NCI-H2196 (cell line): ENCODE measurements at regions not wholly inside any gene's neighbourhood (a gene's known extent, or its start where the extent isn't known, plus 50 kb on each side); places are given as distances from the start of the nearest gene placed in this dataset.

Experiments
- DNase-seq: peaks from one replicate; lab custom pipeline; 2025; ENCODE audit not compliant: unreplicated experiment; lab: John Stamatoyannopoulos, UW

DNA sequence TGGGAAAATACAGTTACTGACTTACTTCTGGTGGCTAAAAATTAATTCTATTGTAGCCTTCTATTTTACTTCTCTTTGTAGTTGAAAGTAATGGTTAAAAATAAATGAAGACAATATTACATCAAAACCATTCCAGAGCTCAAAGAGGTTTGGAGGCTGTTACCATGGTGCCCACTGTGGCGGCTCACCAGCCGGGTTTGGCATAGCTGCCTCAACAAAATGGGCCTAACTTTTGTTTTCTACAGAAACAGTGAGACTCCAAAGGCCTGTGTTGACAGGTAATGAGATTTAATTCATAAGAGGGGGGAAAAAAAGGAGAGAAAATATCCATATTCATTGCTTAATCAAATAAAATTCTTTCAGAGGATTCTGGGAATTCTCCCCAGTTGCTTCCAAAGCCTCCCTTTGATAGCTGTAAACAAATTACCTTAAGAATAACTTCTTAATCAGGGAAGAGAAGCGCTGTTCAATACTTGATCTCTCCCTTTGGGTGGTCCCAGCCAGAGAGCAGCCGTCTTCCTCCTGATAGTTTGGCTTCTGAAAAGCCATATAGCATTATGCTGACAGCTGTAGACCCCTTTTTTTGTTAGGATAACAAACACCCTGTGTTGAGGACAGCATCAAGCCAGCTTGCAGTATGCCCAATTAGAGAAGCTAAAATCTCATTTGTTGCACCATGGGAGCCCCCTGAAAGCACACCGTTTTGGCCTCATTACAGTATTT, 266.8 kb downstream of the NEDD1 start:
- no peak for DNase-seq

DNA sequence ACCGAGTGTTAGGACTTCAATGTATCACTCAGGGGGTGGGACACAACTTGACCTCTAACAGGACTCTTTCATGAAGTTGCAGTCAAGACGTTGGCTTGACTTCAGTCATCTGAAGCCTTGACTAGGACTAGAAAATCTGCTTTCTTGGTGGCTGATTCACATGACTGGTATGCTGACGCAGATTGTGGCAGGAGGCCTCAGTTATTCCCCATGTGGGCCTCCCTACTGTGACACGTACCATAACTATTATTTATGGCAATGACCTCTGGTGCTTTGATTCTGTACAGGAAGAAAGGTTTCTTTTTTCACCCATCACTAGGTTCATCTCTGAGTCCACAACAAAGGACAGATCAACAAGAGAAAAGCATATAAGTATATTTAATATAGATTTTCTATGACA, 270.4 kb downstream of the NEDD1 start:
- no peak for DNase-seq

DNA sequence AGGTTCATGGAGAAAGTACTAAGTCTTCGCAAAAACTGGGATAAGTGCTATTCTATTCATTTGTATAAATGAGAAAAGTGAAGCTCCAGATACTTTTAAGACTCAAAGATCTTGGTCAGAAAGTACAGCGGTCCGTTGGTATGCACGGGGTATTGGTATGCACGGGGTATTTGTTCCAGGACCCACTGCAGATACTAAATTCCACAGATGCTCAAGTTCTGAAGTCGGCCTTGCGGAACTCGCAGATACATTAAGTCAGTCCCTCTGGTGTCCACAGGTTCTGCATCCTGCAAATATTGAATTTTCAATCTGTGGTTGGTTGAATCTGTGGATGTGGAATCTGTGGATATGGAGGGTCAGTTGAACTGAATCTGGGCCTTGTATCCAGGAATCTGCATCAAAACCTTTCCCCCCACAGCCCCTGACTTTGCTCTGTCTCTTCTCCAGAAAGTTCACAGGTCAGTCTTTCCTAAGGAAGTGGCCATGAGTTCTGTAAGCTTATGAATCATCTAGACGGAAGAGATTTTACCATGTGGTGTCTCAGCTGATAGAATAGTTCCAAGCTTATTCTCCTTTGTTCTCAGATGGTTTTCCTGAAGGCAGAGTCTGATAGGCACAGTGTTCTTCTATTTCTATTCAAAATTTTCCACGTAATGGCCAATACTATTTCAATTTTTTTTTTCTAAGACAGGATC, 274.7 kb downstream of the NEDD1 start:
- no peak for DNase-seq

DNA sequence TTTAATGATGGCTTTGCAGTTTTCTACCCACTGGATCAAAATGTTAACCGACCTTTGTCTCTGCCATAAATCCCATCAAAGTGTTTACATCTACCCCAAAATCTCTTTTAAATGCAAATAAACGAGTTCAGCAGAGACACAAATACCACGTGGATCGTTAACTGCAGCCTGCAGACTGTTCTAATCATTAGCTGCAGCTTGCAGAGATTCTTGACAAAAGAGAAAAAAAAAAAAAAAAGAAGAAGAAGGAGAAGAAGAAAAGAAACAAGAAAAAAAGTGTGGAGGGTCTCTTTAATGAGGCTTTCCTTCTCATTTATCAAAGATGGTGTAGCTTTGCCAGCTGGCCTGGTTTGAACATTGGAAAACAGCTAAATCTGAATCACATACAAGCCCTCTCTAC, 275.7 kb downstream of the NEDD1 start:
- DNase-seq: no peak

DNA sequence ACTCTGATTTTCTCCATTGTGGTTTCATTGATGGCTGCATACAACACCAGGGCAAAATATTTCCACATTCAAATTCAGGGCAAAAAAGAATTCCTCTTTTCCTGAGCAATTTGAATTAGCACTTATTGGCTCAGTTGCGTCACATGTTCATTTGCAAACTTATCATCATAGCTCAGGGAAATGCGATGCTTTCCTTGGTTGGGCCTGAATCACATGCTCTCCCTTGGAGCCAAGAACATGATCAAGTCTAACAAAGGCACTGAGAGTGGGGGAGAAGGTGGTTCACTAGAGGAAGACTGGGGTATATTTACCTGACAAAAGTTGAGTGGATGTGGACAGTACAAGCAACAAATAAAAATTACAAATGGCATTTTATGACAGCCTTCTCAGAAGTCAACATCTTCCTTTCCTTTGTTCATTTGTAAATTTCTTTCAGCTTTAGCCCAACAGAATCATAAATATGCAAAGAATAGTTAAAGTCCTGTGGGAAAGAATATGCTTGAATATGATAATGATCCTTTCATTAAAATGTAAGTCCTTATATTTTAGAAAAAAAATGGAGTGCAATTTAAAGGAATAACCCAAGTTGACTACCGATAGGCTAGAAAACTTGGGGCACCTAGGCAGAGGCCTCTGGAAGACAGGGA, 277.2 kb downstream of the NEDD1 start:
- no peak for DNase-seq

DNA sequence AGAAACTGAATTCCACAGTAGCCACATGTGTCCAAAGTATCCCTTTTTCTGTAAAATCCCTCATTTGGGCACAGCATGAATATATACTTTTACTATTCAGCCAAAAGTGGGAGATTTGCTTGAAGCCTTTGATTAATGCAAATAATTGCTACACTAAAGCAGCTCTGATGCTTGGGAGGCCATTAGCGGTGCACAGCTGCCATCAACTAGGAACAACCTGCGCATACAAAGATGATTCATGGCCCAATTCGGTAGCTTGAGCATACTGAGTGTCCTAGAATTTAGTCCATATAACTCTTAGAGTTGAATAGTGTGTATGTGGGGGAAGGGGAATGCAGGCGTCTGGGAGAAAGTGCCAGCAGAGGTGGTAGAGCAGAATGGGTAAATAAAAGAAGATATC, 277.0 kb upstream of the RMST start:
- DNase-seq: no peak

DNA sequence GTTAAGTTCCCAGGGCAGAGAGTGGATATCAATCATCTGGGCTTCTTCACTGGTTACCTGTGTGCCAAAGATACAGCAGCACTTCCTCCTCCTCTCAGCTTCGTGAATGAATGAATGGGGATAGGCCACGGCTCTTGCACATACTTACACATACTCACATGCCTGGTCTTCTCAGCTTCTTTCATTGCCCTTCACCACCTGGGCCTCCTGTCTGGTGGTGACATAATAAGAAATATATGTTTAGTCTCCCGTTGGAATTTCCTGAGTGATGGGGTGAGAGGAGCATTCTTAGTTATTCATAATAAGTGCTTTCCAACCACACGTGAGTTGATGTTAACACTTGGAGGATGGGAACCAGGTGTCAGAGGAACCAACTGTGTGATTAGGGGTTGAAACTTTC, 268.1 kb upstream of the RMST start:
- no peak for DNase-seq

DNA sequence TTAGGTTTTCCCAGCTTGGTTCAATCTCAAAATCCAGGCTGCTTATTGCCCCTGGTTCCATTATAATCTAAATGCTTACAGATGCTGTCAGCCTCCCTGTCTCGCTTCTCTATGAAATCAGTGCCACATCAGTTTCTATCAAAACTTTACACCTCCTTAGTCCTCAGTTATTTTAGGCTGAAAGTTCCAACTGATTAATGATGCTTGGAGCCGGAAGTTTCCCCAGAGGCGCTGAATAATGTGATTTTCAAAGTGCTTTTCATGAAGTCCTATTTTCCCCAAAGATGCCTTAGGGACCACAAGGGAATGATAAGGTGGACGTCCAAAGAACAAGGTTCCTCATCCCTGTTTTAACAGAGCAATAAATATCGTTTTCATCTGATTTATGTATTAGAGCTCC, 262.4 kb upstream of the RMST start:
- no peak for DNase-seq

DNA sequence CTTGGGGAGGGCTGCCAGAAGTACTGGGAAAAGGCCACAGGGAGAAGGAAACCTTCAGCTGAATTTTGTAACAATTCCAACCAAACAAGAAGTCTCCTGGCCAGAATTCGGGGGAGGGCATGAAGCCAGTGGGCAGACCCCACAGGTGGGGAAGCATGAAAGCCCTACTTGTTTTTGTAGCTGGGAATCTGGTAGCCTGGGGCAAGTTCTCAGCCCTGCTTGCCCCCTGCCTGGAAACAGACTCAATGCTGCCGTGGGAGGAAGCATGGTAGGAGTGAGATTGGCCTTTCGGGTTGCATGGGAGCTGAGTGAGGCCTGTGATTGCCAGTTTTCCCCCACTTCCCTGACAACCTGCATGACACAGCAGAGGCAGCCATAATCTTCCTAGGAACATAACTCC, 259.2 kb upstream of the RMST start:
- DNase-seq: no peak

DNA sequence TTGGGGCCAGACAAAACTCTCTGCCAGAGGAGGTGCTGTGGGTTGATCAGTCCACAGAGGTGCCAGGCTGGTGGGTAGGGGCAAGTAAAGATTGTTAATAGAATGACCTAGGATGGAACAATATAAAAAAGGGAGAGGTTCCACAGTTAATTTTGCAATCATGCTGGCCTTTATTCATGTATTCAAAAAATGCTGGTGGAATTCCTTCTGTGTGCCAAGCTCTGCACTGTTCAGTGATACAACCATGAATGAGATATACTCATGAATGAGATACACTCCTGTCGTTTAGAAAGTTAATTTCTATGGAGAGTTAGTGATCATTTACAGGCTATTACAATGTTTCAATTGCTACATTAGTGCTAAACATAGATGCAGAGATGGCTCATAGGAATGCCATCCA, 252.6 kb upstream of the RMST start:
- DNase-seq: no peak

DNA sequence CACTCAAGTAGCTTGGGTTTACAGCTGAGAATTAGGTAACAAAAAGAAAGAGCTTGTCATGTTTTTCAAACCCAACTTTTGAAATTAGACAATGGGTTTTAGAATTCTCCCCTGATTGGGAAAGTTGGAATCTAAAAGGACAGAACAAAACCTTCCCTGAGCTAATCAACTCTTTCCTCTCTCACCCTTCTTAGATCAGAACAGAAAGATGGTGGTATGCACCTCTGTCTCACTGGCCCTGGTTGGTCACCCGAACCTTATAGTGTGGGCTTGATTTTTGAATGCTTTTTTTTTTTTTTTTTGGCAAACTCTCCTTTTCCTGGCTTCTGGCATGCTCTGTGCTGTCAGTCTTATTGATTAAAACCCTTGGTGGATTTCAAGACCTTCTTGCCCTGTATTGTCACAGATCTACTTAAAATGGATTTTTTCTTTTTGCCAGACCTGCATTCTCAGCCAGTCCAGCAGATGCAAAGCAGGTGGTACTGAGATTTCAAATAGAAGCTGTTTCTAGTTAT, 251.1 kb upstream of the RMST start:
- DNase-seq: no peak

DNA sequence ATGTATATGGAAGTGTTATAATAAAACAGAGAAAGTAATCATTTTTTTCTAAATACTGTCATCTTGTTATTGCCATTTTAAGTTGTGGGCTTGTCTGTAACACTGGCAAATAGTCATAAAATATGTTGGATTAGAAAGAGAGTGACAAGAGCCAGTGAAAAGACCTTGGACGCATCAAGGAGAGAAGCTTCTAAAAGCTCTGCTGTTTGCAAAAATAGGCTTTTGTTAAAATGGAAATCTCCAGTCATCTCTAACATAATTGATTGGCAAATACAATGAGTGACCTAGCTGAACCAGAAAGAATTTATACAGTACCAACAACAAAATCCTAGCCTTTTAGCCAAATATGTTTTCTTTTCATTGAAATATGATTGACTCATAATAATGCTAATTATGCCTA, 245.8 kb upstream of the RMST start:
- no peak for DNase-seq

DNA sequence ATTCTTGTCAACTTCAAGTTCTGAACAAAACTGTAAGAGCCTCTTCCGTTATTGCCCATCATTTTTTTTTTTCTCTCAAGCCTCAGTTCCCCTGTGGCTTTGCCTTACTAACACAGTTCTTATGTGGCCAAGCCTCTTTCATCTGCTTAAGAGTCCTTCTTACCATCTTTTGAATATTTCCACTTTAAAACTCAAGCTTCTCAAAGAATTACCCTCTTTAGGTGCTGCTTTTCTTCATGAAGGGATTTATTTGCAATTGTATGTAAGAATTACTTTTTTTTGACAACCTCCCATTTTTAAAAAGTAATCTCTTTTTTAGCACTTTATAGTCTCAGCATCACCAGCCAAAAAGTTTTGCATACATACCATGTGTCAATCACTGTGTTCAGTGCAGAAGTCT, 240.2 kb upstream of the RMST start:
- DNase-seq: no peak

DNA sequence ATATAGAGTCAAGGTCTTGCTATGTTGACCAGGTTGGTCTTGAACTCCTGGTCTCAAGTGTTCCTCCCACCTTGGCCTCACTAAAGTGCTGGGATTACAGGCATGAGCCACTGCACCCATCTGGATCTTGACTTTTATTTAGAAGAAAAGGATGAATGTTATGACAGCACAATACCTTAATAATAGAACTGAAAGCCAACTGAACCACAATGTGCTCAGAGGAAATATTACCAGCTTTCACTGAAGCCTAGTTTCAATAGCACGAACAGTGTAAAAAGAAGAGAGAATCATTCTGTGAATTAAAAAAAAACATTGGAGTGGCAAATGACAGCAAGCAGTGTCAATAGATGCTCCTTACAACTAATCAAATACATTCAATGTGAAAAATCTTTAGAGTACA, 239.2 kb upstream of the RMST start:
- no peak for DNase-seq

DNA sequence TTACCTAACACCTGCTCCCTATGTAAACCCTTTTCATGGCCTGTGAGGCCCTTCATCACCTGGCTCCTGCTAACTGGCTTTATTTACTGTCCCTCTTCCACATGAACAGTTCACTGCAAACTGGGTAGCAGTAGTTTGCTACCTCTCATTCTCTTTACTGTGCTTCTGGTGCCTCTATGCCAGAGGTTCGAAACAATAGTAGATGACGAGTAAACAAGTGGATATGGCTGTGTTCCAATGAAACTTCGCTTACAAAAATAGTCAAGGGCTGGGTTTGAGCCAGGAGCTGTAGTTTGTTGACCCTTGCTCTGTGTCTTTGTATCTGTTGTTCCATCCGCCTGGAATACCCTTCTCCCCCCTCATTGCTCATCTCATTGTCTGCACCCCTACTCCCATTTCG, 233.6 kb upstream of the RMST start:
- peak; percentile 84 for DNase-seq

DNA sequence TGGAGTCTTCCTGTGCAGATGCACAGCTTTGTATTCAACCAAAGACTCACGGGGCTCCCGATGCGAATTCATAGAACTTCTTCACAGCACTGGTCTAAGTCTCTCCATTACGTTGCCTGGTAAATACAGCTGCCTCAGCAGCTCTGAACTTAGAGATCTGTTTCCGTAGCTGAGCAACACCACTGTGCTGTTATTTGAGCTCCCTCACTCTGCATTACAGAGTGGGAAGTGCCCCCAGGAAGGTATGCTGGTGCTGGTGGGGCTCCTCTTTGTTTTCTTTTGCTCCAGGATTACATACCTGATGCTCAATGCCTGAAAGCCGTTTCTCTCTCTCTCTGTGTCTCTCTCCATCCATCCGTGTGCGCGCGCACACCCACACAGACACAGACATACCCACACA, 227.5 kb upstream of the RMST start:
- no peak for DNase-seq

DNA sequence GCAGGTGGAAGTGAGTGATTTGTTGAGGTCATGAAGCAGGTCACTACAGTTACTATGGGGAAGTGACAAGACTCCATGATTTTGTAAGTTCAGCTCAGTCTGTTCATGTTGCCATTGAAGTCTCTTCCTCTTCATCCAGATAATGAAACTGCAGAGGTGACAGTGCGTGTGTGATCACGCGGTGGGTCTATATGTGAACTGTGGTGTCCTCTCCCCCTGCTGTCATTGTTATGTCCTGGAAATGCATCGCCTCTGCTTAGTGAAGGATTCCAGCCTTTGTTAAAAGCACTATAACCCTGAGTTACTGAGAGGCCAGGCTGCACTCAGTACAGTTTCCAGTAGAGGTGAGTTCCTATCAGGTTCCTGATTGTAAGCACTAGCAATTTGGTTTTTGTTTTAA, 216.2 kb upstream of the RMST start:
- DNase-seq: no peak

DNA sequence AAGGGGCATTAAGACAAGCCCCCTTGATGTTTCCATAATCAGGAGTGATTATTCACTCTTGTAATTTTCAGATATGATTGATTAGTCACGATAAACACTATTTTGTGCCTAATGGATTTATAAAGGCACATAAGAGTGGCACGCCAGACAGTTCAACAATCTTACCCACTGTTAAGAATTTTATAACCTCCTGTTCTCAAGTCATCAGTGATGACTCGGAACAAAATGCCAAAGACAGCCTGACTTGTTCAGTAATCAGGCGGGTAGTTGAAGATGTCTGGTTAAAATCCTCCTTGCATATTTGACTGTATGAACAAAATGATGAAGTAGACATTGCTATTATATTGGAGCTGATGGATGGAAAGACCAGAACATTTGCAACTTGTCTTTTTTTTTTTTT, 212.1 kb upstream of the RMST start:
- no peak for DNase-seq

DNA sequence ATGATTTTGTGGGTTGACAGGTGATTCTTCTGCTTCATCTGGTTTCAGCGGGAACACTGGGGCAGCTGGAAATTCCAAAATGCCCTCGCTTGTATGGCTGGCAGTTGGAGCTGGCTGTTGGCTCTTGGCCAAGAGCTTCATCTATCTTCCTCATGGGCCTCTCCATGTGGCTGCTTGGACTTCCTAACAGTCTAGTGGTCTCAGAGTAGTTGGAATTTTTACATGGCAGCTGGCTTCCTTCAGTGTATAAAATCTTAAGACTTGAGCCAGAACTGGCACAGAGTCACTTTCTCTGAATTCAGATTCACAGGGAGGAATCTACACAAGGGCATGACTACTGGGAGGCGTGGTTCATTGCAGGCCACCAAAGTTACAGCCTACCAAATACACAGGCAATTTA, 204.9 kb upstream of the RMST start:
- DNase-seq: no peak

DNA sequence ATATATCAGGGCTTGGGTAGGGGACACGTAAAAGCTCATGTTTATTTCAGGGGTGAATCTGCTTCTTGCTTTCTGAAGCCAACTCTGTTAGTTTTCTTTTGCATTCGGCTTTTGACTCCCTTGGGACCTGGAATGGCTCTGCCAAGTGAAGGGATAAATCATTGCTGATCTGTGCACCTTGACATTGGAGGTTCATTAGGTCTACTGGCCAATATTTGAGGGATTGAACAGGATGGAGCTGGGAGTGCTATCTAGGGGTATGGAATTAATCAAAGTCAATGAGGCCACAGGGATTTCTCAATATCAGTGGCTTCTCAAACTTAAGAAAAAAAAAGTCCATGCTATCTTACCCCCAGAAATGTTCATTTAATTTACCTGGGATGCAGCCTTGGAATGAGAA, 203.5 kb upstream of the RMST start:
- no peak for DNase-seq

DNA sequence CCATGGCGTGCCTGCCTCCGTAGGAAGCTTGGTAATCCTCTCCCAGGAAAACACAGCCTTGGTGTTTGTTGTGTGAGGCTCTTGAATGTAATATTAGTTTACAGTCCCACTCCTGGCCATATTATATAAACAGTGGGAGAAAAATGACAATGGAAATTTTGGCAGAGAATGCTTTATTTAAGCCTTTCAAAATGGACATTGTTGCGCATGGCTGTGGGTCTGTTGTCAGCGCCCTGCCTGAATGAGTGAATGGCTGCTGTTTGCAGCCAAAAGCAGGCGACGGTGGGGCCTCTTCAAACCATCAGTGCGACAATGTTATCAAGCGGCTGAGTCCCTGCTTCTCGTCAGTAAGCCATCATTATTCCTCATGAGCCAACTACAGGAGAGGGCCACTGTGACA, 201.8 kb upstream of the RMST start:
- no peak for DNase-seq

DNA sequence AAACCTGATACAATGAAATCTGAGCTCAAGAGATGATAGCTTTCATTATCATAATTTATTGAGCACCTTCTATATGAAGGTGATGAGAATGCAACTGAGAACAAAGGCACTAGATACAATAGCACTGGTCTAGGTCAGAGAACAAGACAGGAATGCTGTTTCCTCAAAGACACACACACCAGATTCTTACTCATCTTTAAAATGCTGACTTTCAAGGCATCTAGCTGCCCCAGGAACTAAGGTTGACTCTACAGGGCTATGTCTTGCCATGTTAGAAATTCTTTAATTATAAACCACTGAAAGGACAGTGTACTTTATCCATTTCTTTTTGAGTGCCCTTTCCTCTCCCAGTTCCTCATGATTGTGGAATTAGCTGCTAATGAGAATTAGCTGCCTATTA, 195.4 kb upstream of the RMST start:
- no peak for DNase-seq
